Activated CD8-positive, alpha-beta T cell treated with anti-CD3 and anti-CD28 coated beads for 36 hours (primary cell): ENCODE measurements at regions not wholly inside any gene's neighbourhood (a gene's known extent, or its start where the extent isn't known, plus 50 kb on each side); places are given as distances from the start of the nearest gene placed in this dataset.
"Not testable (repeated sequence)": the region's sequence is repeated elsewhere in the genome, so short reads cannot be mapped to it uniquely, and the experiment has no call there.

ENCODE experiments used
- ATAC-seq: fragments of 200-7000 bp; cut with Tn5 transposase; one replicate; pipeline ENCODE4 v1.10.0; 2021; ENCODE audit warnings: mild to moderate bottlenecking, moderate library complexity
- CTCF ChIA-PET: fragments of 350-600 bp; sonication (Branson Sonifier 250); formaldehyde crosslinking; loops from one replicate; lab custom pipeline; 2021; ENCODE audit warnings: antibody characterized with exemption; lab: Charles Lee
- POLR2A ChIA-PET: fragments of 350-600 bp; sonication (Branson Sonifier 250); formaldehyde crosslinking; loops from one replicate; lab custom pipeline; 2021; ENCODE audit warnings: antibody characterized with exemption; lab: Charles Lee
- DNase-seq: peaks from one replicate; pipeline ENCODE4 v3.0.0-alpha.2; 2020
- H3K27ac Mint-ChIP-seq: one replicate; pipeline ENCODE4 v1.8.0; 2021; ENCODE audit warnings: mild to moderate bottlenecking, mixed read lengths
- H3K27me3 Mint-ChIP-seq: one replicate; pipeline ENCODE4 v1.8.0; 2021; ENCODE audit warnings: mixed read lengths
- H3K36me3 Mint-ChIP-seq: one replicate; pipeline ENCODE4 v1.8.0; 2021; ENCODE audit warnings: low read depth, mixed read lengths
- H3K4me1 Mint-ChIP-seq: one replicate; pipeline ENCODE4 v1.8.0; 2021; ENCODE audit warnings: low read depth, mixed read lengths
- H3K4me3 Mint-ChIP-seq: one replicate; pipeline ENCODE4 v1.8.0; 2021; ENCODE audit warnings: mild to moderate bottlenecking, moderate library complexity, mixed read lengths
- H3K9me3 Mint-ChIP-seq: one replicate; pipeline ENCODE4 v1.8.0; 2021; ENCODE audit warnings: mixed read lengths
- CTCF ChIP-seq: fragments of 200-600 bp; IDR thresholded peaks from one replicate; pipeline ENCODE4 v1.8.0; 2022; ENCODE audit warnings: antibody characterized with exemption, mild to moderate bottlenecking
- intact Hi-C: fragments of 100-400 bp; cut with micrococcal nuclease; formaldehyde crosslinking; loops from one replicate; pipeline ENCODE4 v1.10.0; 2022

GRCh38 chr14:21791749-21792148, 118.1 kb upstream of the OR4E1 start:
- ATAC-seq (peak; percentile 45), DNase-seq (peak; percentile 10)
- peaks cover 7% of the 10 kb centered on the region for H3K27me3 Mint-ChIP-seq
- H3K4me1 Mint-ChIP-seq, result peaks cover 5% of the 10 kb centered on the region
- no peaks in the 10 kb centered on the region for H3K36me3 Mint-ChIP-seq
- intact Hi-C loops, result no loop called here
- no peak for TF ChIP-seq CTCF
- CTCF ChIA-PET, result interaction anchor here (1.0 to 2.3 kb wide), 3 partner anchors 11 to 33 kb away, joined by 3 to 6 read pairs (median 4); no protein-coding TSS in a partner anchor
- POLR2A ChIA-PET, result interaction anchor here (0.6 kb wide), 1 partner anchor 29 kb away, joined by 3 read pairs; no protein-coding TSS in a partner anchor
- no peak overlapping the region for H3K4me3 Mint-ChIP-seq
- H3K9me3 Mint-ChIP-seq, result peaks cover 7% of the 10 kb centered on the region
- no peak overlapping the region for H3K27ac Mint-ChIP-seq

- H3K4me1 Mint-ChIP-seq, H3K36me3 Mint-ChIP-seq, H3K27ac Mint-ChIP-seq, ATAC-seq, DNase-seq, H3K4me3 Mint-ChIP-seq, intact Hi-C loops, POLR2A ChIA-PET, H3K9me3 Mint-ChIP-seq: not testable (repeated sequence)
- peaks cover 15% of the 10 kb centered on the region for H3K27me3 Mint-ChIP-seq
- CTCF ChIA-PET, result interaction anchor here (1.7 kb wide), 1 partner anchor 21 kb away, joined by 4 read pairs; no protein-coding TSS in a partner anchor
Measured at GRCh38 chr14:21788687-21789086, 115.1 kb upstream of the OR4E1 start.

- peaks cover 19% of the 10 kb centered on the region for H3K27me3 Mint-ChIP-seq
- H3K4me3 Mint-ChIP-seq, H3K27ac Mint-ChIP-seq, ATAC-seq, H3K4me1 Mint-ChIP-seq, intact Hi-C loops, POLR2A ChIA-PET, H3K9me3 Mint-ChIP-seq, CTCF ChIA-PET, H3K36me3 Mint-ChIP-seq, DNase-seq: not testable (repeated sequence)
Measured at GRCh38 chr14:21787242-21787641, 113.6 kb upstream of the OR4E1 start.

- Mint-ChIP-seq H3K27me3 (peaks cover 12% of the 10 kb centered on the region), H3K9me3 (no peaks in the 10 kb centered on the region), H3K36me3 (no peaks in the 10 kb centered on the region), H3K27ac (no peak overlapping the region), H3K4me3 (no peak overlapping the region), H3K4me1 (no peaks in the 10 kb centered on the region)
- intact Hi-C loops, result no loop called here
- CTCF ChIA-PET, result interaction anchor here (1.1 to 1.2 kb wide), 3 partner anchors 10 to 47 kb away, joined by 3 to 5 read pairs (median 3); no protein-coding TSS in a partner anchor
- TF ChIP-seq CTCF, result no peak
- DNase-seq, result no peak
- POLR2A ChIA-PET, result no interaction called here
- ATAC-seq, result no peak
Measured at GRCh38 chr14:21781543-21781942, 107.9 kb upstream of the OR4E1 start.

GRCh38 chr14:21780429-21781084, 106.9 kb upstream of the OR4E1 start:
- Mint-ChIP-seq H3K9me3 (no peaks in the 10 kb centered on the region), H3K4me3 (no peak overlapping the region), H3K27me3 (peaks cover 11% of the 10 kb centered on the region), H3K4me1 (no peaks in the 10 kb centered on the region), H3K27ac (no peak overlapping the region), H3K36me3 (no peaks in the 10 kb centered on the region)
- ChIA-PET POLR2A (no interaction called here), CTCF (interaction anchor here (1.1 to 2.2 kb wide), 2 partner anchors 11 to 13 kb away, joined by 3 to 11 read pairs; no protein-coding TSS in a partner anchor)
- DNase-seq (no peak), ATAC-seq (no peak)
- intact Hi-C loops, result no loop called here
- TF ChIP-seq CTCF, result no peak

GRCh38 chr14:21771671-21772070, 98.1 kb upstream of the OR4E1 start:
- Mint-ChIP-seq H3K4me3 (no peak overlapping the region), H3K27ac (no peak overlapping the region), H3K9me3 (no peaks in the 10 kb centered on the region), H3K4me1 (no peaks in the 10 kb centered on the region), H3K27me3 (peaks cover 7% of the 10 kb centered on the region), H3K36me3 (no peaks in the 10 kb centered on the region)
- intact Hi-C loops, result no loop called here
- no peak for TF ChIP-seq CTCF
- DNase-seq (no peak), ATAC-seq (no peak)
- POLR2A ChIA-PET, result no interaction called here
- CTCF ChIA-PET, result interaction anchor here (0.8 to 2.8 kb wide), 4 partner anchors 21 to 799 kb away, joined by 3 to 8 read pairs (median 3); no protein-coding TSS in a partner anchor
